Astrocyte of the spinal cord (primary cell): ENCODE measurements at regions not wholly inside any gene's neighbourhood (a gene's known extent, or its start where the extent isn't known, plus 50 kb on each side); places are given as distances from the start of the nearest gene placed in this dataset.

ENCODE experiments used
- DNase-seq: peaks from one replicate; pipeline ENCODE4 v3.0.0; 2011; ENCODE audit warnings: low read depth, low spot score
- H3K4me3 ChIP-seq: 2 replicates; pipeline ENCODE4 v1.5.1; 2011; ENCODE audit warnings: low read depth, mild to moderate bottlenecking, low read length, moderate library complexity
- CTCF ChIP-seq: IDR thresholded peaks from 2 replicates; pipeline ENCODE4 v1.5.1; 2012; ENCODE audit warnings: low read depth, mild to moderate bottlenecking, low read length, inconsistent platforms
- in situ Hi-C: cut with HindIII; loops from 2 replicates; pipeline ENCODE4 v1.10.0; 2017; ENCODE audit warnings: low sequenced_read_pairs

GRCh38 chr6:170132011-170132521, 158.8 kb downstream of the DLL1 start:
- TF ChIP-seq CTCF = no peak
- in situ Hi-C loops = no loop called here
- no peak for DNase-seq
- H3K4me3 ChIP-seq = no peak overlapping the region

DNA sequence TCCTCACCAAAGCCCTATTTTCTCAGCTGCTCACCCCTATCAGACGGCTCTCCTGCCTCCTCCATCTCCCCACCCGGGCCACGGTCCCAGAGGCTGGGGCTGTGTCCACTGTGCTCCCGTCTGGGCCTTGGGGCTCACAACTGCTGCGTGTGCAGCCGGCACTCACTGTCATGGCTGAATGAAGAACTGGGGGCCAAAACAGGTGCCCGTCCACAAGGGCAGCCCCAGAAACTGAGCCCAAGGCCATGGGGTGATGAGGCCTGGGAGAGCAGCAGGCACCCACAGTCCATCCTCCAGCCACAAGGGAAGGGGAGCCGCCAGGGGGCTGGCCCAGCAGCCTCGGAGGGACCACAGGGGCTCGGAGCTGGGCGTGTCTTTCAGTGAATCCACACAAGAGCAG, 159.5 kb downstream of the DLL1 start:
- H3K4me3 ChIP-seq = no peak overlapping the region
- TF ChIP-seq CTCF = no peak
- DNase-seq = no peak
- in situ Hi-C loops = no loop called here

DNA sequence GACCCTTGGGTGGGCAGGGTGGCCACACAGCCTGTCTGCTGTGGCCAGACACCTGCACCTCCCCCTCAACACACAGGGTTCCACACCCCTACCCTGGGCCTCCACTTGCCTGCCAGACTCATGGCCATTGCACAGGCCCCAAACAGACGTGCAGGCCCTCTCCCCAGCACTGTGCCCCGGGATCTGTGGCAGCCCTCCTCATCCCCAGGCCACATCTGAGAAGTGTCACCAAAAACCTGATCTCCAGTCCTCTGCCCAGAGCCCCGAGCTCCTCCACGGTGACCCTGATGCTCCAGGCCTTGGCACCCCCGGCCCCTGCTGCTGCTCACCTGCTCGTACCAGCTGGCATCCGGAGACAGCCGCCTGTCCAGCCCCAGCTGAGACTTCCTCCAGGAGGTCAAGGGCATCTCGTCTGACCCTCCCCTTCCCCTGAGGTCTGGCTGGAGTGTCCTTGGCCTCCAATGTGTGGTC, 160.1 kb downstream of the DLL1 start:
- in situ Hi-C loops = no loop called here
- TF ChIP-seq CTCF = no peak
- H3K4me3 ChIP-seq = no peak overlapping the region
- no peak for DNase-seq

- in situ Hi-C loops = no loop called here
- no peak for DNase-seq
- TF ChIP-seq CTCF = no peak
- no peak overlapping the region for H3K4me3 ChIP-seq
These were observed 160.7 kb downstream of the DLL1 start for GRCh38 chr6:170130201-170130621.

GRCh38 chr6:170129691-170130171, 161.1 kb downstream of the DLL1 start:
- no peak for TF ChIP-seq CTCF
- in situ Hi-C loops = no loop called here
- H3K4me3 ChIP-seq = no peak overlapping the region
- DNase-seq = no peak

GRCh38 chr6:170128811-170129681, 161.8 kb downstream of the DLL1 start:
- no peak overlapping the region for H3K4me3 ChIP-seq
- TF ChIP-seq CTCF = no peak
- in situ Hi-C loops = no loop called here
- DNase-seq = no peak
